ENCODE measurements at regions not wholly inside any gene's neighbourhood (a gene's known extent, or its start where the extent isn't known, plus 50 kb on each side); places are given as distances from the start of the nearest gene placed in this dataset.

DNA sequence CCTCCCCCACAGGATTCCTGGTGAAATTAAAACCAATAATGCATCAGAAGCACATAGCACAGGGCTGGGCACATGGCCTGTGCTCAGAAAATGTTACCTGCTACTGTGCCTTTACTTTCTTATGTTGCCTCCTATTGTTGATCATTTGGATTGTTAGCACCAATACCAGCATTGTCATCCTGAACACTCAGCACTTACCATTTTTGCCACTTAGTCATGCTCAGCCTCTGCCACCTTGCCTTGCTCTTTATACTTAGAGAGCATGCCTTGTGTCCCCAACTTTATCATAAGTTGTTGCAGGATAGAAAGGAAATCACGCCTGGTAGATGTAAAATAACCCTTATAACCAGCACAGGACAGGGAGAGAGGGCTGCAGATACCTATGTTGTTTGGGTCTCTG lies 361.0 kb upstream of the RUNX1 start:
- Histone ChIP-seq H3F3A (ENCODE audit: insufficient read depth) (peaks cover 6% of the 10 kb centered on the region; the same call in 1 of the 2 replicates), H3K4me2 (ENCODE audit: unreplicated experiment) (no peak overlapping the region), H3K4me3 (no peak overlapping the region), H3K79me2 (ENCODE audit: insufficient read depth) (no peaks in the 10 kb centered on the region), H3K27me3 (replicated peaks; ENCODE audit: insufficient read depth) (no peaks in the 10 kb centered on the region), H3K4me1 (ENCODE audit: insufficient read depth) (peaks cover 10% of the 10 kb centered on the region; the same call in 1 of the 2 replicates), H3K36me3 (ENCODE audit: low read depth) (no peaks in the 10 kb centered on the region), H3K9me3 (ENCODE audit: low read depth) (no peaks in the 10 kb centered on the region), H3K27ac (no peak overlapping the region), H2AFZ (no peak overlapping the region), H3K9me2 (ENCODE audit: insufficient read depth) (no peaks in the 10 kb centered on the region), H4K20me1 (ENCODE audit: insufficient read depth) (no peaks in the 10 kb centered on the region), H3K9ac (no peak overlapping the region)
- DNase-seq: peak; percentile 9
- no peak for TF ChIP-seq EZH2phosphoT487 (IDR thresholded peaks at IDR 0.05; ENCODE audit: insufficient read depth, low read depth)
- no peak for TF ChIP-seq EZH2 (IDR thresholded peaks at IDR 0.05; ENCODE audit: insufficient read depth, poor library complexity, severe bottlenecking)
- in situ Hi-C loops (cut with MboI): loop anchor here (25.0 kb wide), 1 partner anchor 427 kb away; no protein-coding TSS in a partner anchor
- 86 to 95% methylated on average over 1 of the region's 1 CpG for WGBS, 2 experiments (ENCODE audit: low coverage in 1 of 2, low lambda C conversion rate in 2 of 2, missing lambda C conversion rate in 2 of 2)

DNA sequence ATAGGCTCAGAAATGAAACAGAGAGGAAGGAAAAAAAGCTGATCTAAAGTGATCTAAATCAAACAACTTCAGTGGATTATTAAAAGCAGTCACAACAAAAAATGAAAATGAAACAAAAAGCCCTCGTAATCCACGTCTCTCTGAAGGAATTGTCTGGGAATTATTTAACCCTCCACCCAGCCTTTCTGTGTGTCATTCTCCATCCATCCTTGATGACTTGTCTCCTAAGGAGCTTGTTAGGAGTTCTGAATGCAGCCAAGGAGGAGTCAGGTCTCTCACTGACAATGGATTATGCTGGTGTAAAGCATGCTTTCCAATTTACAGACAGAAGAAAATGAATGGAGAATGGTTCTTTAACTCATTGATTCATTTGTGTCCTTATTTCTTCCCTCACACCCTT lies 359.3 kb upstream of the RUNX1 start:
- TF ChIP-seq EZH2 (IDR thresholded peaks at IDR 0.05; ENCODE audit: insufficient read depth, poor library complexity, severe bottlenecking) (no peak), EZH2phosphoT487 (IDR thresholded peaks at IDR 0.05; ENCODE audit: insufficient read depth, low read depth) (no peak)
- Histone ChIP-seq H3K79me2 (ENCODE audit: insufficient read depth) (no peaks in the 10 kb centered on the region), H3K27me3 (replicated peaks; ENCODE audit: insufficient read depth) (no peaks in the 10 kb centered on the region), H3K36me3 (ENCODE audit: low read depth) (no peaks in the 10 kb centered on the region), H3K4me2 (ENCODE audit: unreplicated experiment) (peak overlapping the region; percentile 89), H4K20me1 (ENCODE audit: insufficient read depth) (no peaks in the 10 kb centered on the region), H3F3A (ENCODE audit: insufficient read depth) (peaks cover 6% of the 10 kb centered on the region; the same call in 1 of the 2 replicates), H3K9me2 (ENCODE audit: insufficient read depth) (no peaks in the 10 kb centered on the region), H3K4me1 (ENCODE audit: insufficient read depth) (peaks cover 10% of the 10 kb centered on the region; the same call in 1 of the 2 replicates), H2AFZ (peak overlapping the region; percentile 84), H3K4me3 (peak overlapping the region; percentile 65), H3K9ac (peak overlapping the region; percentile 74), H3K9me3 (ENCODE audit: low read depth) (no peaks in the 10 kb centered on the region), H3K27ac (peak overlapping the region; percentile 62)
- 2 to 3% methylated on average over 2 of the region's 2 CpGs for WGBS, 2 experiments (ENCODE audit: low coverage in 1 of 2, low lambda C conversion rate in 2 of 2, missing lambda C conversion rate in 2 of 2)
- in situ Hi-C loops (cut with MboI): loop anchor here (25.0 kb wide), 1 partner anchor 429 kb away; no protein-coding TSS in a partner anchor
- DNase-seq: peak; percentile 77

DNA sequence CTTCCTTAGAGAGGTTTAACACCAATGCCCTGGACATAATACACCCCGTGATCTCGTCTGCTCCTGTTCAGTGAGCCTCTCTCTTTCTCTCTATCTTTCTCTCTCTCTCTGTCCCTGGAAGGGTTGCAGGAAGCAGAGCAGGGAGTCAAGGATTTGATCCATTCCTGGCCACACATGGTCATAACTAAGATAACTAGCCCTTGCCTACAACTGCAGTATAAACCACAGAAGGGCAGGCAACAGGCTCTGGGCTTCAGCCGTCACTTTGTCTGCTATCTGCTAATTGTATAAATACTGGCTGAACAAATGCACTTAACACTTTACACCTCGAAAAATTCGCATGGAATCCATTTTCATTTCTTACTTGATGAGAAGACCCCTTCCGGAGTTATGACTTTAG lies 357.5 kb upstream of the RUNX1 start:
- no peak overlapping the region for H3K9ac ChIP-seq
- no peak overlapping the region for H3K4me3 ChIP-seq
- no peaks in the 10 kb centered on the region for H3K79me2 ChIP-seq (ENCODE audit: insufficient read depth)
- H3K9me3 ChIP-seq (ENCODE audit: low read depth): no peaks in the 10 kb centered on the region
- 83% methylated on average over 6 of the region's 6 CpGs for WGBS, 2 experiments (ENCODE audit: low coverage in 1 of 2, low lambda C conversion rate in 2 of 2, missing lambda C conversion rate in 2 of 2)
- H3K4me2 ChIP-seq (ENCODE audit: unreplicated experiment): no peak overlapping the region
- H3K27me3 ChIP-seq (replicated peaks; ENCODE audit: insufficient read depth): no peaks in the 10 kb centered on the region
- peaks cover 12% of the 10 kb centered on the region for H3F3A ChIP-seq (ENCODE audit: insufficient read depth)
- no peaks in the 10 kb centered on the region for H3K9me2 ChIP-seq (ENCODE audit: insufficient read depth)
- DNase-seq: no peak
- in situ Hi-C loops (cut with MboI): loop anchor here (25.0 kb wide), 1 partner anchor 431 kb away; no protein-coding TSS in a partner anchor
- H4K20me1 ChIP-seq (ENCODE audit: insufficient read depth): no peaks in the 10 kb centered on the region
- no peaks in the 10 kb centered on the region for H3K36me3 ChIP-seq (ENCODE audit: low read depth)
- TF ChIP-seq EZH2 (IDR thresholded peaks at IDR 0.05; ENCODE audit: insufficient read depth, poor library complexity, severe bottlenecking): no peak
- TF ChIP-seq EZH2phosphoT487 (IDR thresholded peaks at IDR 0.05; ENCODE audit: insufficient read depth, low read depth): no peak
- no peak overlapping the region for H2AFZ ChIP-seq
- no peak overlapping the region for H3K27ac ChIP-seq
- H3K4me1 ChIP-seq (ENCODE audit: insufficient read depth): peaks cover 11% of the 10 kb centered on the region

DNA sequence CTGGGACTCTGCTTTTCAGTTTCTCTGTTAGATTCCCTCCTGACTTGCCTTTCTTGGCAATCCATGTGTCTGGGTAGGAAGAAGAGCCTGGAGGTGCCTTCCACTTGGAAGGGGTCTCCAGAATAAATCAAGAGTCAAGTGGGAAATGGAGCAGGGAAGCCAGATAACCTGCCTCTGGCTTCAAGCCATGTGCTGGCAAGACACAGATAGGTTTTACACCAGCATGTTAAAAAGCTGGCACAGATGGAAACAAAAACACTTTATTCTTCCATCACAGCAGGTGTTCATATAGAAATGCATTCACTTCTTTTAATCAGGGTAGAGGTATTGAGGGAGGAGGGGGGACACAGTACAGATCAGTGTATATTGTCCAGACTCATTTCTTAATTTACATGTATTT lies 356.9 kb upstream of the RUNX1 start:
- Histone ChIP-seq H3K4me1 (ENCODE audit: insufficient read depth) (peaks cover 16% of the 10 kb centered on the region), H3K4me2 (ENCODE audit: unreplicated experiment) (no peak overlapping the region), H3K9ac (no peak overlapping the region), H3F3A (ENCODE audit: insufficient read depth) (peaks cover 12% of the 10 kb centered on the region), H3K36me3 (ENCODE audit: low read depth) (no peaks in the 10 kb centered on the region), H3K9me3 (ENCODE audit: low read depth) (no peaks in the 10 kb centered on the region), H3K79me2 (ENCODE audit: insufficient read depth) (no peaks in the 10 kb centered on the region), H3K9me2 (ENCODE audit: insufficient read depth) (no peaks in the 10 kb centered on the region), H2AFZ (no peak overlapping the region), H4K20me1 (ENCODE audit: insufficient read depth) (no peaks in the 10 kb centered on the region), H3K27me3 (replicated peaks; ENCODE audit: insufficient read depth) (no peaks in the 10 kb centered on the region), H3K27ac (no peak overlapping the region), H3K4me3 (no peak overlapping the region)
- in situ Hi-C loops (cut with MboI): loop anchor here (25.0 kb wide), 1 partner anchor 431 kb away; no protein-coding TSS in a partner anchor
- no peak for DNase-seq
- TF ChIP-seq EZH2 (IDR thresholded peaks at IDR 0.05; ENCODE audit: insufficient read depth, poor library complexity, severe bottlenecking) (no peak), EZH2phosphoT487 (IDR thresholded peaks at IDR 0.05; ENCODE audit: insufficient read depth, low read depth) (no peak)

DNA sequence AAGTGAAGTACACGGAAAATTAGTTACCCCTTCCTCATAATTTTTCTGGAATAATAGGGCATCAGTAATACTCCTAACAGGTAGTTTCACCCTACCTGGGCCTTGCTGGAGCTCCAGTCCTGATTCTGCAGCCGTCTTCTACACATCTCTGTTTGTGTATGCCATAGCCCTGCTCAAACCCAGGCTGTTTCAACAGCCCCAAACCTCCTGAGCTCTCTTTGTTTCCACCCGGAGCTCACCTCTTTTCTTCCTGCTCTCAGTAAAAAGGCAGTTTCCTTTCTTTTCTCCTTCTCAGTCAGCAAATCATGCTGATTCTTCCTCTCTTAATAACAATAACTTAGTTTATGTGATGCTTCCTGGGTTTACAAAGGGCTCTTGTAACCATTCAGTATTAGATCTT lies 355.1 kb upstream of the RUNX1 start:
- Histone ChIP-seq H3K9me3 (ENCODE audit: low read depth) (no peaks in the 10 kb centered on the region), H3K9me2 (ENCODE audit: insufficient read depth) (no peaks in the 10 kb centered on the region), H3K79me2 (ENCODE audit: insufficient read depth) (no peaks in the 10 kb centered on the region), H3F3A (ENCODE audit: insufficient read depth) (peaks cover 12% of the 10 kb centered on the region), H3K27me3 (replicated peaks; ENCODE audit: insufficient read depth) (no peaks in the 10 kb centered on the region), H3K4me1 (ENCODE audit: insufficient read depth) (peaks cover 27% of the 10 kb centered on the region), H3K36me3 (ENCODE audit: low read depth) (no peaks in the 10 kb centered on the region), H3K9ac (no peak overlapping the region), H3K4me2 (ENCODE audit: unreplicated experiment) (no peak overlapping the region), H3K27ac (no peak overlapping the region), H4K20me1 (ENCODE audit: insufficient read depth) (no peaks in the 10 kb centered on the region), H2AFZ (no peak overlapping the region), H3K4me3 (no peak overlapping the region)
- WGBS, 2 experiments (ENCODE audit: low coverage in 1 of 2, low lambda C conversion rate in 2 of 2, missing lambda C conversion rate in 2 of 2): 93 to 97% methylated on average over 3 of the region's 3 CpGs
- in situ Hi-C loops (cut with MboI): loop anchor here (25.0 kb wide), 1 partner anchor 433 kb away; no protein-coding TSS in a partner anchor
- TF ChIP-seq EZH2 (IDR thresholded peaks at IDR 0.05; ENCODE audit: insufficient read depth, poor library complexity, severe bottlenecking) (no peak), EZH2phosphoT487 (IDR thresholded peaks at IDR 0.05; ENCODE audit: insufficient read depth, low read depth) (no peak)
- no peak for DNase-seq
